KMS-11 (cell line): ENCODE measurements at regions not wholly inside any gene's neighbourhood (a gene's known extent, or its start where the extent isn't known, plus 50 kb on each side); places are given as distances from the start of the nearest gene placed in this dataset.

ENCODE experiments used
- H2AFZ ChIP-seq: fragments of 200-600 bp; sonication (generic); 2 replicates; pipeline ENCODE4 v1.6.1; 2016; ENCODE audit warnings: antibody characterized with exemption, mixed run types, low read depth
- H3K27ac ChIP-seq: fragments of 200-600 bp; sonication (generic); 2 replicates; pipeline ENCODE4 v1.6.1; 2016; ENCODE audit warnings: mild to moderate bottlenecking, mixed run types
- H3K27me3 ChIP-seq: fragments of 200-600 bp; sonication (generic); 2 replicates; pipeline ENCODE4 v1.6.1; 2017; ENCODE audit warnings: mild to moderate bottlenecking, low read depth, mixed run types, moderate library complexity; ENCODE audit not compliant: insufficient read depth
- H3K36me3 ChIP-seq: fragments of 200-600 bp; sonication (generic); 2 replicates; pipeline ENCODE4 v1.6.1; 2017; ENCODE audit warnings: mild to moderate bottlenecking, mixed run types; ENCODE audit not compliant: insufficient read depth
- H3K4me1 ChIP-seq: fragments of 200-600 bp; sonication (generic); 2 replicates; pipeline ENCODE4 v1.6.1; 2016; ENCODE audit warnings: mild to moderate bottlenecking, low read depth, mixed run types; ENCODE audit not compliant: poor library complexity, severe bottlenecking
- H3K4me2 ChIP-seq: fragments of 200-600 bp; sonication (generic); 2 replicates; pipeline ENCODE4 v1.7.0; 2016; ENCODE audit warnings: mild to moderate bottlenecking, mixed run types
- H3K4me3 ChIP-seq: fragments of 200-600 bp; sonication (generic); IDR thresholded peaks from 2 replicates; pipeline ENCODE4 v1.6.1; 2017; ENCODE audit warnings: low read depth, low read length, mixed read lengths; ENCODE audit not compliant: insufficient read depth
- H3K79me2 ChIP-seq: fragments of 200-600 bp; sonication (generic); 2 replicates; pipeline ENCODE4 v1.6.1; 2016; ENCODE audit warnings: low read depth, mixed run types; ENCODE audit not compliant: insufficient read depth
- H3K9ac ChIP-seq: fragments of 200-600 bp; sonication (generic); 2 replicates; pipeline ENCODE4 v1.6.1; 2016; ENCODE audit warnings: mild to moderate bottlenecking, mixed run types
- H4K20me1 ChIP-seq: fragments of 200-600 bp; sonication (generic); 2 replicates; pipeline ENCODE4 v1.6.1; 2016; ENCODE audit warnings: mild to moderate bottlenecking, mixed run types; ENCODE audit not compliant: insufficient read depth
- TF ChIP-seq, protein P1 (sequence below): fragments of 200-600 bp; sonication (generic); conservative IDR thresholded peaks from 2 replicates; pipeline ENCODE4 v1.6.1; 2017; ENCODE audit warnings: low read depth, mild to moderate bottlenecking, antibody characterized with exemption, low read length, moderate library complexity, mixed read lengths

DNA sequence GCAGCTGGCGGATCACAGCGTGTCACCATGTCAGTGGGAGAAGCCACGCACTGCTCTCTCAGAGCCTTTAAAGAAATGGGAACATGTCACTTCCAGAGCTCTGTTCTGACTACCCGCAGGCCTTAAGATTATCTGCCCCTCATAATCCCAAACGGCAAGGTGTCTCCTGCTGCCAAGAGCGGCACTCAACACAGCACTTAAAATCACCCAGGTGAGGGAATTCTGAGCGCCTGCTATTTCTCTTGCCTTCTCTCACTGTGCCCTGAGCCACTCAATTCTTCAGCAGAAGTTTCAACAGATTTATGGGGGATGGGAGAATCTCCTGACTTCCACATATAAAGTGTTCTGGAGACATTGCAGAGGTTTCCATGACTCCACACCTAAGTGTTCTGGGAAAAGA, 137.9 kb downstream of the LMO4 start:
- TF ChIP-seq, protein P1, sequence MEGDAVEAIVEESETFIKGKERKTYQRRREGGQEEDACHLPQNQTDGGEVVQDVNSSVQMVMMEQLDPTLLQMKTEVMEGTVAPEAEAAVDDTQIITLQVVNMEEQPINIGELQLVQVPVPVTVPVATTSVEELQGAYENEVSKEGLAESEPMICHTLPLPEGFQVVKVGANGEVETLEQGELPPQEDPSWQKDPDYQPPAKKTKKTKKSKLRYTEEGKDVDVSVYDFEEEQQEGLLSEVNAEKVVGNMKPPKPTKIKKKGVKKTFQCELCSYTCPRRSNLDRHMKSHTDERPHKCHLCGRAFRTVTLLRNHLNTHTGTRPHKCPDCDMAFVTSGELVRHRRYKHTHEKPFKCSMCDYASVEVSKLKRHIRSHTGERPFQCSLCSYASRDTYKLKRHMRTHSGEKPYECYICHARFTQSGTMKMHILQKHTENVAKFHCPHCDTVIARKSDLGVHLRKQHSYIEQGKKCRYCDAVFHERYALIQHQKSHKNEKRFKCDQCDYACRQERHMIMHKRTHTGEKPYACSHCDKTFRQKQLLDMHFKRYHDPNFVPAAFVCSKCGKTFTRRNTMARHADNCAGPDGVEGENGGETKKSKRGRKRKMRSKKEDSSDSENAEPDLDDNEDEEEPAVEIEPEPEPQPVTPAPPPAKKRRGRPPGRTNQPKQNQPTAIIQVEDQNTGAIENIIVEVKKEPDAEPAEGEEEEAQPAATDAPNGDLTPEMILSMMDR = no peak
- H3K36me3 ChIP-seq = no peaks in the 10 kb centered on the region
- no peak overlapping the region for H3K27ac ChIP-seq
- H3K4me3 ChIP-seq = no peak overlapping the region
- no peaks in the 10 kb centered on the region for H3K27me3 ChIP-seq
- H3K9ac ChIP-seq = no peak overlapping the region
- no peaks in the 10 kb centered on the region for H4K20me1 ChIP-seq
- H2AFZ ChIP-seq = no peak overlapping the region
- no peaks in the 10 kb centered on the region for H3K79me2 ChIP-seq
- H3K4me2 ChIP-seq = no peak overlapping the region
- H3K4me1 ChIP-seq = peaks cover 17% of the 10 kb centered on the region

- Histone ChIP-seq H3K4me2 (no peak overlapping the region), H3K4me1 (no peaks in the 10 kb centered on the region), H2AFZ (no peak overlapping the region), H3K27me3 (no peaks in the 10 kb centered on the region), H4K20me1 (no peaks in the 10 kb centered on the region), H3K9ac (no peak overlapping the region), H3K4me3 (no peak overlapping the region), H3K27ac (no peak overlapping the region), H3K79me2 (no peaks in the 10 kb centered on the region), H3K36me3 (no peaks in the 10 kb centered on the region)
- TF ChIP-seq, protein P1 = no peak
Measured at GRCh38 chr1:87472716-87473115, 144.0 kb downstream of the LMO4 start.

- Histone ChIP-seq H3K9ac (no peak overlapping the region), H3K36me3 (no peaks in the 10 kb centered on the region), H4K20me1 (no peaks in the 10 kb centered on the region), H3K4me2 (no peak overlapping the region), H3K79me2 (no peaks in the 10 kb centered on the region), H3K4me1 (no peaks in the 10 kb centered on the region), H3K4me3 (no peak overlapping the region), H3K27ac (no peak overlapping the region), H2AFZ (no peak overlapping the region), H3K27me3 (no peaks in the 10 kb centered on the region)
- TF ChIP-seq, protein P1 = no peak
Measured at GRCh38 chr1:87473203-87473661, 144.6 kb downstream of the LMO4 start.

DNA sequence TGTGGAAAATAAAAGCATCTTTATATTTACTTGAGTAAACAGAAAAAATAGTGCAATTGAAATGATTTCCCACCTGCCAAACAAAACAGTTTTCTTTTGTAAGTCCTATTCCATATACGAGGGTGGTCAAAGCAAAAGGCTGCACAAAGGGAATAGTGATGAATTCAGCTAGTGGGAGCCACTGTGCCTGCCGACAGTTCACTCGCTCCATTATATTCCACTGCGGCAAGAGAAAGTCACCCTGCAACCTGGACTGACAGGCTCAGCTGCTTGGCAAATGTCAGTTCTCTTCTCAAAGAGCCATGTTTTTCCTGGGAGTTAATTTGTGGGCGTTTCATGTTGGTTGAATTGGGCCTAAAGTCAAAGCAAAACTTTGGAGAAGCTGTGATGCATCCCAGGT, 145.4 kb downstream of the LMO4 start:
- Histone ChIP-seq H2AFZ (no peak overlapping the region), H3K4me2 (no peak overlapping the region), H4K20me1 (no peaks in the 10 kb centered on the region), H3K9ac (no peak overlapping the region), H3K79me2 (no peaks in the 10 kb centered on the region), H3K4me1 (no peaks in the 10 kb centered on the region), H3K27ac (no peak overlapping the region), H3K4me3 (no peak overlapping the region), H3K27me3 (no peaks in the 10 kb centered on the region), H3K36me3 (no peaks in the 10 kb centered on the region)
- TF ChIP-seq, protein P1 = no peak
